ENCODE measurements at regions not wholly inside any gene's neighbourhood (a gene's known extent, or its start where the extent isn't known, plus 50 kb on each side); places are given as distances from the start of the nearest gene placed in this dataset.
"Not testable (repeated sequence)": the region's sequence is repeated elsewhere in the genome, so short reads cannot be mapped to it uniquely, and the experiment has no call there.

DNA sequence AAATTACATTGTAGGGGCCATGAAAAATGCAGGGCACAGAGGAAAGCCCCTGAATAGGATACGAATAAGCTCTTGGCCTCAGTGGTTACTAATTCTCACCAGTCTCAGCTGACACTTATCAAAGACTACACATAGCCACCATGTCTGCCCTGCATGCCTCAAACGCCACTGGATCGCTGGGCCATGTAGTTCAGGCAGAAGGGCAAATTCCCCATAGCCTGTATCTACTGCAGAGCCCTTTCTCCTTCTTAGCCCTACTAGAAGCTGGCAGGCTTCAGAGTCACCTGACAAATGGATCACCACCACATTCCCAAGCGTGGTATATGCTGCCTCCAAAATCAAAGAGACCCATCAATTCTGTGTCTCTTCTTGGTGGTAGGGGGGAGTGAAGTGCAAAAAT lies 177.4 kb downstream of the MINAR1 start:
- DNase-seq, result no peak

GRCh38 chr15:79610021-79610420 lies 177.9 kb downstream of the MINAR1 start:
- no peak for DNase-seq

DNA sequence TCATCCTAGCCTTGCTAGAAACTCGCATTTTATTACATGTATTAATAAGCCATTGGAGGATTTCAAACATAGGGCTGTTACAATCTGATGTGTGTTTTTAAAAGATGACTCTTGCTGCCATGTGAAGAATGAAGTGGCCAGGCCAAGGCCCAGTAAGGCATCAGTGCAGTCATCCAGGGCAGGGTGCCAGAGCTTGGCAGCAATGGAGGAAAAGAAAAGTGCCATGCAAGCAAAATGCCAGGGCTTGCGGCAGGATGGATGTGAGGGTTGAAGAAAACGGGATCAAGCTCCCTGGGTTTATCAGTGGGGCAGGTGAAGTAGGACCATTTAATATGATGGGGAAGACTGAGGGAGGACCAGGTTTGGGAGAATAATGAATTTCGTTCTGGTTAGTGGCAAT lies 183.6 kb downstream of the MINAR1 start:
- no peak for DNase-seq

DNA sequence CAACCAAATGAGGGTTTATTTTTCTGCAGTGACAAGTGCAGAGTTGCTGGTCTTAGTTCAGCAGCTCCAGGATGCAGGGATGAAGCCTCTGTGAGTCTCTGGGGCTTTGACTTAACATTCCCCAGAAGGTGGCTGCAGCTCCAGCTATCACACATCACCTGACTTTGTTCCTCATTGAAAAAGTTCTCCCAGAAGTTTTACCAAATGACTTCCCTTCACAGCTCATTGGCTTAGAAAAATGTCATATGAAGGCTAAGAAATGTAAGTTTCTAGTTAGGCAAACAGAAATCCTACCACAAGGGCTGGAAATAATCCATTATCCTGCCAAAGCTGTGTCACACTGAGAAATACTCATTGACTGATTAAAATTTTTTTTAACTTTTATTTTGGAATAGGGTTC lies 184.9 kb downstream of the MINAR1 start:
- no peak for DNase-seq

DNA sequence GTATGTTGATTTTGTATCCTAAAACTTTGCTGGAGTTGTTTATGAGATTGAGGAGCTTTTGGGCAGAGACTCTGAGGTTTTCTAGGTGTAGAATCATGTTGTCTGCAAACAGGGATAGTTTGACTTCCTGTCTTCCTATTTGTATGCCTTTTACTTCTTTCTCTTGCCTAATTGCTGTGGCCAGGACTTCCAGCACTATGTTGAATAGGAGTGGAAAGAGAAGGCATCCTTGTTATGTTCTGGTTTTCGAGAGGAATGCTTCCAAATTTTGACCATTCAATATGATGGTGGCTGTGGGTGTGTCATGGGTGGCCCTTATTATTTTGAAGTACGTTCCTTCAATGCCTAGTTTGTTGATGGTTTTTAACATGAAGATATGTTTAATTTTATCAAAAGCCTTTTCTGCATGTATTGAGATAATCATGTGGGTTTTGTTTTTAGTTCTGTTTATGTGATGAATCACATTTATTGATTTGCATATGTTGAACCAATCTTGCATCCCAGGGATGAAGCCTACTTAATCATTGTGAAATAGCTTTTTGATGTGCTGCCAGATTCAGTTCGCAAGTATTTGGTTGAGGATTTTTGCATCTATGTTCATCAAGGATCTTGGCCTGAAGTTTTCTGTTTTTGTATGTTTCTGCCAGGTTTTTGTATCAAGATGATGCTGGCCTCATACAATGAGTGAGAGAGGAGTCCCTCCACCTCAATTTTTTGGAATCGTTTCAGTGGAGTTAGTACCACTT lies 188.1 kb downstream of the MINAR1 start:
- peak; percentile 25 for DNase-seq

DNA sequence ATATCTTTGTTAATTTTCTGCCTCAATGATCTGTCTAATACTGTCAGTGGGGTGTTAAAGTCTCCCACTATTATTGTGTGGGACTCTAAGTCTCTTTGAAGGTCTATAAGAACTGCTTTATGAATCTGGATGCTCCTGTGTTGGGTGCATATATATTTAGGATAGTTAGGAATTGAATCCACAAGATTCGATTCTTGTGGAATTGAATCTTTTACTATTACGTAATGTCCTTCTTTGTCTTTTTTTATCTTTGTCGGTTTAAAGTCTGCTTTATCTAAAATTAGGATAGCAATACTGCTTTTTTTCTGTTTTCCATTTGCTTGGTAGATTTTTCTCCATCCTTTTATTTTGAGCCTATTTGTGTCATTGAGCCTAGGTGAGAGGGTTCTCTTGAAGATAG lies 189.7 kb downstream of the MINAR1 start:
- DNase-seq, result not testable (repeated sequence)

GRCh38 chr15:79623488-79623887 lies 191.4 kb downstream of the MINAR1 start:
- no peak for DNase-seq

DNA sequence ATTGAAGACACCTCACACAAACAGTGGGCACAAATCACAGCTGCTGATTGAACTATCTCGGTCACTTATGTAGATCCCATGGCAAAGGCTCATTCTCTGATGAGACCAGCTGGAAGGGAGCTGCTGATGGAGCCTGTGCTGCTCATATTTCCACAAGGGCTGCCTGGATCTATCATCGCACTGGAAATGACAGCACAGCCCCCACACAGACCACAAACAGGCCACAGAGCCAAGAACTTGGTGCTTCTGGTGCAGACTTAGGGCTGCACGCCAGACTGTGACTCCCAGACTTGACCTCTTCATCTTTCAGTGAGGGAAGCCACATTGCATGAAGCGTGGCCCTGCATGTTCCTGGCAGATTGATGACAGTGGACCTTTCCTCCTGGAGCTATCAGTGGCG lies 197.6 kb downstream of the MINAR1 start:
- DNase-seq, result peak; percentile 11

GRCh38 chr15:79632457-79632856 lies 200.3 kb downstream of the MINAR1 start:
- no peak for DNase-seq

DNA sequence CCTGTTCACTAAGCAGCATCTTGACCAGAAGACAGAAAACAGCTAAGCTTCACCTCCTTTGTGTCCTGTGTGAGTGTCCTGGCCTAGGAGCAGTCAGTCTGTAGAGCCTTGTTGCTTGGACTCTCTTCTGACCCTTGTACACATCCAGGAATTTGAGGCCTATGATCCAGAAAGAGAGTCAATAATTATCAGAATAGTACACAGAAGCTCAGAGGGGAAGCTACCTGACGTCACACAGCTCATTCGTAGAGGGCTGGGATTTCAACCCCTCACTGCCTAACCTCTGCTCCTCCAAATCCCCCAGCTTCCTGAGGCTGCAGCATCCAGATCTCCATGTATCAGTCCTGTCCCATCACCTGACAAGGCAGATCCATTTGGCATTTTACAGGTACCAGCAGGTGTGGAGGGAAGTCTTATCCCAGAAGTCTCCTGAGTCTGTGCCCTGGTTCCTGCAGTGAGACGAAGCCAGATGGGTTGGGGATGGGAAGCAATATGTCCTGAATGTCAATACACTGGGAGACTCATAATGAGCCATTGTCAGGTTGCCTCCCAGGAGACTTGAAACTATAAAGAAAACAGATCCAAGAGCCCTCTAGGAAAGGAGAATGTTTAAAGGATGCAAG lies 203.1 kb downstream of the MINAR1 start:
- DNase-seq, result no peak

DNA sequence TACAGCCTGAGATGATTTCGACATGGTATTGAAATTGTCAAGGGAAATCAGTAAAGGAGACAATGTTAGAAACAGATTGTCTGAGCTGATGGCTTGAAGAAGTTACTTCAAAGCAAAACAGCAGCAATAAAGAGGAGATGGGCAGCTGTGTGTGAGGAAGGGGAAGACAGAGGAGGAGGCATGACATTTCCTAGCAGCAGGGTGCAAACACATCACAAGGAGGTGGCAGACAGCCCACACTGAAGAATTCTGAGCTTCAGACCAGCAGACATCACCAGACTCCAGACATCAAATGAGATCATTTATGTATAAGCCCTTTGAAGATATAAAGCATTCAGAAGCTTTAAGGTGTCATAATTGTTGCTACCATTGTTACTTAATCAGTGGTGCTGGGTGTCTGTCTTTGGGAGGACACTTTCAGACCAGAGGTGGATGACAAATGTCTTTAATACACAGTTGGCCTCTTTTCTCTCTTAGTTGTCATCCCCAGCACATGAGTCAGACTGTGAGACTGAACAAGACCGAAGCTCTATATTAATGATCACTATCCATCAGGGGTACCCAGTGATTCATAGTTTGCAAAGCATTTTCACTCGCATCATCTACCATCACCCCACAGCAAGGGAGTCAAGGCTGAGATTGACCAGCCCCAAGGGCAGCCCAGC lies 203.9 kb downstream of the MINAR1 start:
- peak; percentile 36 for DNase-seq

DNA sequence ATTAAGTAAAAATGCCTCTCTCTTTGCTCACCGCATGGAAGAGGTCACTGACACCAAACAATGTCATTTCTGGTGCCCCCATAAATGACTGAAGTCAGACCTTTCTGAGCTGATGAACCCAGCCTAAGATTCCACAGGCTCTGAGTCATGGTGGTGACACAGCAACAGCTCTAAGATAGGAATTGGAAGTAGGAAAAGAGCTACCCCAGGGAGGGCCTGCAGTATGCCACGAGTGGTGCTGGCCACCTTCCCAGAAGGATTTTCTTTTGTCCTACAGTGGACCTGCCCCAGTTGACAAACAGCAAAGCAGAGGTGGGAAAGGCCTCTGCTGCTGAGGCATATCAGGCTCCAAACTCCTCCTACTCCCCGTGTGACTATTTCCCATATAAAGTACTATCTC lies 208.1 kb downstream of the MINAR1 start:
- DNase-seq, result peak; percentile 91

GRCh38 chr15:79641841-79642240 lies 209.7 kb downstream of the MINAR1 start:
- DNase-seq, result peak; percentile 53

- no peak for DNase-seq
Observed at GRCh38 chr15:79643393-79643792, 211.3 kb downstream of the MINAR1 start.

DNA sequence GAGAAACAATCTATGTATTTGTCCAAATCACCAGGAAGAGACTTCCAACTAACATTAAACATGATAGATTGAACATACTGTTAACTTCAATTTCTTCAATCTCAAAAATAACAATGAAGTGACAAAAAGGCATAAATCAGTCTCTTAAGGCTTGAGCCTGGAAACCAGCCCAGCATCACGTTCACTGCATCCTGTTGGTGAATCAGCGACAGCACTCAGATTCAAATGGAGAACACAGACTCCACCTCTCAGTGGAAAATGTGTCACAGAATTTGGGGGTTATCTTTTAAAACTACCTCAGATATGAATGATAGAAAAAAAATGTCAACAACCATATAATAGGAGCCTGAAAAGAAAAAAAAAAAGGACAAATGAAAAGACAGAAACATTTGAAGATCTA lies 212.0 kb downstream of the MINAR1 start:
- DNase-seq, result peak; percentile 75

GRCh38 chr15:79652972-79653371 lies 220.8 kb downstream of the MINAR1 start:
- not testable (repeated sequence) for DNase-seq

GRCh38 chr15:79653533-79653932 lies 221.4 kb downstream of the MINAR1 start:
- no peak for DNase-seq

DNA sequence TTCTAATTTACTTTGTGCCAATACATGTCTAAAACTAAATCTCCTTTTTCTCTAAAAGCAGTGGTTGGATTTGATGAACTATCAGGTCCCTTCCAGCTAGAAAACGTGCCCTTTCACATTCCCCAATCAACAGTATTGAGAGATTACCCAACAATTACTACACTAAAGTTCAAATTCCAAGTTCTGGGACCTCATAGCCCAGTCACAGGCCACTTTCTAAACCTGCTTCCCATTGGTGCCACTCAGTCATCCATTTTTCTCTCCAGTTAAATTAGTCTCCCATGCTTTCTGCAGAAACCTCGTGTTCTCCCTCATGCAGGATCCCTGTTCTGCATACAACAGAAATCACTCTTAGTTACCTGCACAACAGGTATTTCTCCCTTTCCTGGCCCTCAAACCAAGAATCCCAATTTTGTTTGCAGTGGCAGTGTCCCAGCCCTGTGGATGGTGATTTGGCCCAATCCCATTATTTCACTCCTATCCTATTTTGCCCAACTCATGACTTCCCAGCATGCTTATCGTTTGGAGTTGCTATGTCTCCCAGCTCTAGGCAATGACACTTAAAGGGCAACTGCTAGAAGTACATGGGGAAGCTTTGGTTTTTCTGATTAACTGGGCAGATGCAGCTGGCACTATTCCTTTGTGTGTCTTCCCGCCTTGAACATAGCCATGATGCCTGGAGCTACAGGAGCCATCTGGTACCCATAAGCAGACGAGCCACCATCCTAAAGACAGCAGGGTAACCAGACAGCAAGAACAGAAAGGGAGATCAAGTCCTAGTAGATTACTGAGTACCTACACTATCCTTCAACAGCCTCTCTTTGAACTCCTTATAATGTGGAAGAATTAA lies 224.2 kb downstream of the MINAR1 start:
- DNase-seq, result no peak

GRCh38 chr15:79657722-79658121 lies 225.6 kb downstream of the MINAR1 start:
- no peak for DNase-seq

DNA sequence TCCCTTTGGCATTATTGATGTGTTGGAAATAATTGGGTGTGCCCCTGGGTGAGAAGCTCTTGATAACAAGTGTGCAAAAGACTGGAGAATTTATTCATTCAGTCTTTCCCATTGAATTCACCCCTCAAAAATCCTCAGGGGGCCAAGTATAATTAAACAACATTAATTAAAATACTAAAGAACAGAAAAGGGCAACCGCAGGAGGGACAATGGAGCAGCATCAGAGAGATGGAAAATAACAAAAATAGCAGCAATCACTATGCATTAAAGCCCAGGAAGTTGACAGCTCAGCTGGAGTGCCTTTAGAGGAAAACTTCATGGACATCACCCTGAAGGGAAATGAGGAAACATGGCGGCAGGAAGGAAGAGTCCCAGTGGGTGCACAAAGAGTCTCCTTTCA lies 227.6 kb downstream of the MINAR1 start:
- DNase-seq, result no peak

DNA sequence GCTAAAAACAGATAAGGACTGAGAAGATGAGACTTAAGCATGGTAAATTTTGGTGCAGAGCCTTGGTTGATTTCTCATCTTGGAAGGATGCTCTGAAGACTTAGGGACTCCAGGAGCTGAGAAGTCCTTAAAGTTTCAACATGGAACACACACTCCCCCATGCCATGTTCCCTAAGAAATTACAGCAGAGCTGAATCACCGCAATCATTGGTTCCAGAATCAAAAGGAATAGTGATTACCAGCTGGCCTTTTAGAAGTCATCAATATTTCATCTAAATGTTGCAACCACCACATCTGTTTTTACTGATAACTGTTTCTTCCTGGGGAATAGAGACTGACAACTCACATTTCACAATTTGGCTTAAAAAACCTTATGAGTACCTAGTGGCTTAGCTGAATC lies 229.3 kb downstream of the MINAR1 start:
- DNase-seq, result no peak

- peak; percentile 87 for DNase-seq
Observed at GRCh38 chr15:79673416-79674123, 223.2 kb downstream of the MTHFS start.

GRCh38 chr15:79674124-79674465 lies 222.7 kb downstream of the MTHFS start:
- DNase-seq, result no peak

Measured in HCEC 1CT (cell line).